GM18907 (cell line): ENCODE measurements at regions not wholly inside any gene's neighbourhood (a gene's known extent, or its start where the extent isn't known, plus 50 kb on each side); places are given as distances from the start of the nearest gene placed in this dataset.

Experiments
- ATAC-seq: cut with Tn5 transposase; IDR thresholded peaks from one replicate; pipeline ENCODE4 v1.9.1; 2021; ENCODE audit warnings: mild to moderate bottlenecking, moderate library complexity; ENCODE audit not compliant: unreplicated experiment

DNA sequence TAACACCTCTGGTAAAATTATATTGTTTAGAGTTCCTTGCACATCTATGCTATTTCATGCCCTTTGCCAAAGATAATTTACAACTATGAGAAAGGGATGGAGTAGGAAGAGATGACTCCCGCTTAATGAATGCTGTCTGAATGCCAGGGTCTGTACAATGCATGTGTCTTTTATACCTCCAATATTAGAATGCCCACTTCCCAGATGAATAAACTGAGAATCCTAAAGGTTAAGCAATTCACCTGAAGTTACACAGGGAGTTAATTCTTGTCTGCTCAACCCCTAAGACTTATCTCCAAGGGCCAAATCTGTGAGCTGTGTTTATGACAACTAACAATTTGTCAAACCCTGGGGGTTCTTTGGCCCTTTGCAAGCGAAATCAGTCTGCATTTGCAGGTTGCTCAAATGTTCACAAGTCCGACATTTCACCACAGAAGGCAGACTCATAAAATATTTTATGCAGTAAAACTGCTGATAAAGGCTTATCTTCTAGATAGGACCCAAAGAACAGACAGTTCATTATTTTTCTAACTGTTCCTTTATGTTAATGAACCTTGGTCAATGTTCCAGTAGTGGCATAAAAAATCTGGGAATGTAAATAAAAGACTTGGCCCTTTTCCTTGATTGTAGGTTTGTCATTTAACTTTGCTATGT lies 50.2 kb upstream of the ATP1A1 start:
- ATAC-seq, result no peak
